MCF 10A (cell line): ENCODE measurements at regions not wholly inside any gene's neighbourhood (a gene's known extent, or its start where the extent isn't known, plus 50 kb on each side); places are given as distances from the start of the nearest gene placed in this dataset.

Experiments
- BruUV-seq: library from RNA; stranded (reverse); fragments of 400-500 nt; replicated peaks from 2 replicates; lab custom pipeline; 2021; lab: Mats Ljungman, UMichigan
- CTCF ChIA-PET: fragments of 300-600 bp; sonication (Branson Sonifier 250); formaldehyde crosslinking; extraction: SDS; loops from one replicate; lab custom pipeline; 2021; ENCODE audit warnings: antibody characterized with exemption, inconsistent platforms; lab: Yijun Ruan, JAX
- POLR2A ChIA-PET: fragments of 300-600, 350-650 bp; sonication (Branson Sonifier 250); formaldehyde crosslinking; extraction: SDS; loops from one replicate; lab custom pipeline; 2020; ENCODE audit warnings: antibody characterized with exemption, inconsistent platforms; lab: Yijun Ruan, JAX
- DNase-seq: peaks from one replicate; pipeline ENCODE4 v3.0.0-alpha.2; 2018; ENCODE audit not compliant: unreplicated experiment
- H3K27ac Mint-ChIP-seq: one replicate; pipeline ENCODE4 v1.8.0; 2022; ENCODE audit warnings: mild to moderate bottlenecking, low read depth, mixed read lengths; ENCODE audit not compliant: unreplicated experiment
- H3K27me3 Mint-ChIP-seq: one replicate; pipeline ENCODE4 v1.8.0; 2022; ENCODE audit warnings: mixed read lengths; ENCODE audit not compliant: insufficient read depth, unreplicated experiment
- H3K36me3 Mint-ChIP-seq: one replicate; pipeline ENCODE4 v1.8.0; 2022; ENCODE audit warnings: mild to moderate bottlenecking, moderate library complexity, mixed read lengths; ENCODE audit not compliant: insufficient read depth, unreplicated experiment
- H3K4me1 Mint-ChIP-seq: one replicate; pipeline ENCODE4 v1.8.0; 2022; ENCODE audit warnings: mixed read lengths; ENCODE audit not compliant: insufficient read depth, unreplicated experiment
- H3K4me3 Mint-ChIP-seq: one replicate; pipeline ENCODE4 v1.8.0; 2022; ENCODE audit warnings: mild to moderate bottlenecking, moderate library complexity, mixed read lengths; ENCODE audit not compliant: unreplicated experiment
- H3K9me3 Mint-ChIP-seq: one replicate; pipeline ENCODE4 v1.8.0; 2022; ENCODE audit warnings: mixed read lengths; ENCODE audit not compliant: unreplicated experiment
- intact Hi-C: fragments of 100-400 bp; cut with micrococcal nuclease; formaldehyde crosslinking; loops from 2 replicates; pipeline ENCODE4 v1.14.1; 2022
- TF ChIP-seq, protein P1 (sequence below): fragments of 200-600 bp; IDR thresholded peaks from one replicate; pipeline ENCODE4 v1.8.0; 2022; ENCODE audit warnings: antibody characterized with exemption, mild to moderate bottlenecking; ENCODE audit not compliant: unreplicated experiment

DNA sequence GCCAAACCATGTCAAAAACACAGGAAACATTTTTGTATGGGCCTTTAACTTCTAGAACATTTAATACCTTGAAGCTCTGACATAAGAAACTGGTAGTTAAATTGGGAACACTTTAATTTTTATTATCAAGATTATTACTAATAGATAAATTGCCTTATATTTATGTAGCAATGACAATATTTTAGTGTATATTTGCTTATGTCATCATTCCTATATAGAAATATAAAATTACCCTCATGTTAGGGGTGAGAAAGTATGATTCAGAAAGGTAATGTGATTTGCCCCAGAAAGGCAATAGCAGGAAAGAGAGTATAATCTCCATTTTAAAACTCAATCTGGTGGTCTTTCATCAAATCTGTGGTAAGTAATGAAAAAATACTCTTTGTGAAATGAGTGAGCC lies 147.4 kb downstream of the IL15 start:
- no peaks in the 10 kb centered on the region for H3K9me3 Mint-ChIP-seq
- TF ChIP-seq, protein P1, sequence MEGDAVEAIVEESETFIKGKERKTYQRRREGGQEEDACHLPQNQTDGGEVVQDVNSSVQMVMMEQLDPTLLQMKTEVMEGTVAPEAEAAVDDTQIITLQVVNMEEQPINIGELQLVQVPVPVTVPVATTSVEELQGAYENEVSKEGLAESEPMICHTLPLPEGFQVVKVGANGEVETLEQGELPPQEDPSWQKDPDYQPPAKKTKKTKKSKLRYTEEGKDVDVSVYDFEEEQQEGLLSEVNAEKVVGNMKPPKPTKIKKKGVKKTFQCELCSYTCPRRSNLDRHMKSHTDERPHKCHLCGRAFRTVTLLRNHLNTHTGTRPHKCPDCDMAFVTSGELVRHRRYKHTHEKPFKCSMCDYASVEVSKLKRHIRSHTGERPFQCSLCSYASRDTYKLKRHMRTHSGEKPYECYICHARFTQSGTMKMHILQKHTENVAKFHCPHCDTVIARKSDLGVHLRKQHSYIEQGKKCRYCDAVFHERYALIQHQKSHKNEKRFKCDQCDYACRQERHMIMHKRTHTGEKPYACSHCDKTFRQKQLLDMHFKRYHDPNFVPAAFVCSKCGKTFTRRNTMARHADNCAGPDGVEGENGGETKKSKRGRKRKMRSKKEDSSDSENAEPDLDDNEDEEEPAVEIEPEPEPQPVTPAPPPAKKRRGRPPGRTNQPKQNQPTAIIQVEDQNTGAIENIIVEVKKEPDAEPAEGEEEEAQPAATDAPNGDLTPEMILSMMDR = no peak
- ChIA-PET POLR2A (no interaction called here), CTCF (interaction anchor here (1.0 kb wide), 1 partner anchor 20 kb away, joined by 4 read pairs; no protein-coding TSS in a partner anchor)
- intact Hi-C loops = no loop called here
- no peak overlapping the region for H3K27ac Mint-ChIP-seq
- no peaks in the 10 kb centered on the region for H3K27me3 Mint-ChIP-seq
- H3K4me3 Mint-ChIP-seq = no peak overlapping the region
- no peaks in the 10 kb centered on the region for H3K4me1 Mint-ChIP-seq
- no TSS peak for BruUV-seq
- no peak for DNase-seq
- no peaks in the 10 kb centered on the region for H3K36me3 Mint-ChIP-seq

DNA sequence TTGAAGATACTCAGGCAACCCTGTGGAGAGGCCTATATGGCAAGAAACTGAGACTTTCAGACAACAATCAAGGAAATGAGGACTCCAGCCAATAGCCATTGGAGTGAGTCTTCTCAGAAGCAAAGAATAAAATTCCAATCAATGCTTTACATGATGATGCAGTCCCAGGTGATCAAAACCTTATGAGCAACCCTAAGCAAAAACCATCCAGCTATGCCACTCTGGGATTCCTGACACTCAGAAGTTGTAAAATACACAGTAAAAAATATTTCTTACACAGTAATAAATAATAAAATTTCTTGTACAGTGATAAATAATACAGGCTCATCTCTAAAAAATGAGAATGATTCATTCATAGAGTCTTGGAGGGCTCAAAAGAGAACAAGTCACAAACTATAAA lies 150.6 kb downstream of the IL15 start:
- H3K27me3 Mint-ChIP-seq = no peaks in the 10 kb centered on the region
- H3K4me3 Mint-ChIP-seq = no peak overlapping the region
- no peaks in the 10 kb centered on the region for H3K9me3 Mint-ChIP-seq
- BruUV-seq = no TSS peak
- TF ChIP-seq, protein P1 = no peak
- CTCF ChIA-PET = interaction anchor here (0.6 kb wide), 1 partner anchor 615 kb away, joined by 3 read pairs; no protein-coding TSS in a partner anchor
- DNase-seq = no peak
- H3K27ac Mint-ChIP-seq = no peak overlapping the region
- intact Hi-C loops = no loop called here
- POLR2A ChIA-PET = no interaction called here
- H3K4me1 Mint-ChIP-seq = no peaks in the 10 kb centered on the region
- no peaks in the 10 kb centered on the region for H3K36me3 Mint-ChIP-seq

- TF ChIP-seq, protein P1 = no peak
- Mint-ChIP-seq H3K27ac (no peak overlapping the region), H3K4me3 (no peak overlapping the region), H3K9me3 (no peaks in the 10 kb centered on the region), H3K4me1 (no peaks in the 10 kb centered on the region), H3K27me3 (no peaks in the 10 kb centered on the region), H3K36me3 (no peaks in the 10 kb centered on the region)
- ChIA-PET POLR2A (no interaction called here), CTCF (no interaction called here)
- intact Hi-C loops = no loop called here
- DNase-seq = no peak
- BruUV-seq = no TSS peak
Observed at GRCh38 chr4:141788169-141788915, 152.0 kb downstream of the IL15 start.

DNA sequence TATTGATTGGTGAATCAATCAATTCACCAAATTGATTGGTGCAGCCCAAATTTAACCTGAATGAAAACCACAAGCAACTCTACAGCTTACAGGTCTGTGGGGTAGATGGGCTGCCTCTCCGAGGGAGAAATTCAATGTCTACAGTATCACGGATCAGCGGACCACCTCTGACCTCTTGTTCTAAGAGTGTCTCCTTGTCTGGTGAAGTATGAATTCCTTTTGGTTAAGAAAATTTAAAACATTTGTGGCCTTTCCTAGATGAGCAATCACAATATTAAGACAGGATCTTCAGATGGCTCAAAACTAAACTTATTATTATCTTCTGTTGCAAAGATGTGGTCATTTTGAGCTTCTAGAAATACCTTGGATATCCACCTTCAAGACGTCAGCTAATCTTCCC lies 153.3 kb downstream of the IL15 start:
- intact Hi-C loops = no loop called here
- H3K27me3 Mint-ChIP-seq = no peaks in the 10 kb centered on the region

More for the DNA sequence above, 153.3 kb downstream of the IL15 start:
- no TSS peak for BruUV-seq
- TF ChIP-seq, protein P1 = no peak
- ChIA-PET CTCF (no interaction called here), POLR2A (no interaction called here)
- Mint-ChIP-seq H3K4me1 (no peaks in the 10 kb centered on the region), H3K36me3 (no peaks in the 10 kb centered on the region), H3K4me3 (no peak overlapping the region), H3K27ac (no peak overlapping the region), H3K9me3 (no peaks in the 10 kb centered on the region)
- DNase-seq = no peak
